Heart left ventricle (tissue), 16 donors: ENCODE measurements at regions not wholly inside any gene's neighbourhood (a gene's known extent, or its start where the extent isn't known, plus 50 kb on each side); places are given as distances from the start of the nearest gene placed in this dataset.

Experiments used
- ATAC-seq, 4 donors: fragments of 200-7000 bp; cut with Tn5 transposase; one replicate each; pipeline ENCODE4 v1.9.1; 2020 to 2022; ENCODE audit warnings: moderate library complexity in 4 of 4, mild to moderate bottlenecking in 3 of 4, moderate number of reproducible peaks in 1 of 4
- DNase-seq, 5 donors: peaks; one replicate each; pipeline ENCODE4 v3.0.0-alpha.2; 2020
- H3K27ac ChIP-seq, 12 donors: fragments of 200-600 bp; sonication (generic) in 4 of 12; one replicate each; pipeline versions ENCODE4 v1.5.0 to v1.8.0; 2016 to 2022; ENCODE audit warnings: mild to moderate bottlenecking in 2 of 12
- H3K27me3 ChIP-seq, 9 donors: fragments of 200-600 bp; sonication (generic) in 2 of 9; one replicate each; pipeline versions ENCODE4 v1.5.1 to v1.8.0; 2016 to 2022; ENCODE audit warnings: mild to moderate bottlenecking in 3 of 9
- H3K36me3 ChIP-seq, 9 donors: fragments of 200-600 bp; sonication (generic) in 2 of 9; one replicate each; pipeline versions ENCODE4 v1.5.0 to v1.8.0; 2018 to 2022; ENCODE audit warnings: mild to moderate bottlenecking in 2 of 9
- H3K4me1 ChIP-seq, 12 donors: fragments of 200-600 bp; sonication (generic) in 4 of 12; one replicate each; pipeline versions ENCODE4 v1.5.0 to v1.8.0; 2016 to 2022; ENCODE audit warnings: mild to moderate bottlenecking in 3 of 12
- H3K4me3 ChIP-seq, 12 donors: fragments of 200-600 bp; sonication (generic) in 4 of 12; one replicate each; pipeline versions ENCODE4 v1.5.0 to v1.8.0; 2017 to 2022; ENCODE audit warnings: mild to moderate bottlenecking in 9 of 12, moderate library complexity in 4 of 12
- H3K9me3 ChIP-seq, 12 donors: fragments of 200-600 bp; sonication (generic) in 4 of 12; one replicate each; pipeline versions ENCODE4 v1.5.0 to v1.8.0; 2016 to 2022; ENCODE audit warnings: mild to moderate bottlenecking in 1 of 12
- CTCF ChIP-seq, 12 donors: fragments of 200-600 bp; sonication (generic) in 4 of 12; IDR thresholded peaks; one replicate each; pipeline versions ENCODE4 v1.5.0 to v1.8.0; 2018 to 2022; ENCODE audit warnings: antibody characterized with exemption in 12 of 12, mild to moderate bottlenecking in 5 of 12
- POLR2A ChIP-seq, 2 donors: fragments of 450-650 bp; IDR thresholded peaks; one replicate each; pipeline ENCODE4 v1.6.1; 2017; ENCODE audit warnings: antibody characterized with exemption in 2 of 2, mild to moderate bottlenecking in 2 of 2, moderate library complexity in 2 of 2
- WGBS, 4 donors: extraction: QIAGEN DNeasy Blood & Tissue Kit in 2 of 4; methylation state at CpG; one replicate each; pipeline versions ENCODE4 v1.1.5 to v1.1.7; 2013 to 2018; 5-methylcytosine and 5-hydroxymethylcytosine counted together
- intact Hi-C, 10 donors: fragments of 100-400 bp; cut with DNase I; formaldehyde crosslinking; loops; one replicate each; pipeline versions ENCODE4 v1.11.1 to v1.14.2; 2022
- donor health status: ischemic (EF 13 %, LVEDD 7.1; RV severe dilation, severe dysfunction).
- donor health status: healthy with polysubstance abuse.
- donor health status: DM: no; HTN: yes; CAD: no.
- donor health status: DM: no; HTN: no; CAD: no.
- donor health status: ischemic (EF 25% LVEDD 6.9; RV normal size, moderate dysfunction).
- donor health status: ischemic (EF 25% LVEDD 5.7; RV mildly dilated, moderate dysfunction).
- donor health status: healthy.
- donor health status: DM: yes; HTN: yes; CAD: no.
- donor health status: ischemic (EF 35%, LVEDD 5.7; RV mildly dilated, moderate dysfunction).
- donor health status: nonischemic (EF 11% LVEDD 7.7; RV severe dilation, severe dysfunction).
- donor health status: DM: yes; HTN: yes; CAD: no.
- donor health status: PGD.
- donor health status: ischemic (EF 29% LVEDD 5.4; RV normal size, mild dysfunction).
- donor health status: nonischemic (EF 23%, LVEDD 6.1; RV moderate dilation, normal function).

DNA sequence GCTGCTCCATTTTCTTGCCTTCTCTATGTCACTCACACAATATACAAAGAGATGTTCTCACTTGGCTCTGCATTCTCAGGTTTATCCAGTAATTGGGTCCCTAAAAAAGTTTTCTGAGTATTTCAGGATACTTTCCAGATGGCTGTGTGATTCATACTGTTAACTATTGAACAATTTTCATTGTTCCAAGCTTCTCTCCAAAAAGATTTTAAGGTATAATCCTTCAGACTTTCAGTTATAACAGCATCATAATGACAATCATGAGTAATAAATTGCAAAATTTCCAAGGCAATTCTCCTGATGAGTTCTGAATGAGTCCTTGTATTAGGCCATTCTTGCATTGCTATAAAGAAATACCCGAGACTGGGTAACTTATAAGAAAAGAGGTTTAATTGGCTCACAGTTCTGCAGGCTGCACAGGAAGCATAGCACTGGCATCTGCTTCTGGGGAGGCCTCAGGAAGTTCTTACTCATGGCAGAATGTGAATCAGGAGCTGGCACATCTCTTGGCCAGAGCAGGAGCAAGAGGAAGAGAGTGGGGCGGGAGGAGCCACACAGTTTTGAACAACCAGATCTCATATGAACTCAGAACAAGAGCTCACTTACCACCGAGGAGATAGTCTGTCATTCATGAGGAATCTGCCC, 148.1 kb downstream of the SLC16A9 start:
- intact Hi-C loops = no loop called here
- DNase-seq = no peak
- Histone ChIP-seq H3K4me1 (peaks cover 0 to 5% (median 0%) of the 10 kb centered on the region in 12 donors), H3K36me3 (no peaks in the 10 kb centered on the region), H3K9me3 (no peaks in the 10 kb centered on the region), H3K27ac (no peak overlapping the region), H3K27me3 (no peaks in the 10 kb centered on the region), H3K4me3 (no peak overlapping the region)
- no peak for ATAC-seq
- 66 to 74% (median 70%) methylated on average over 3 of the region's 3 CpGs for WGBS, 4 donors
- TF ChIP-seq POLR2A (IDR thresholded peaks at IDR 0.05) (no peak), CTCF (IDR thresholded peaks at IDR 0.05) (no peak)

DNA sequence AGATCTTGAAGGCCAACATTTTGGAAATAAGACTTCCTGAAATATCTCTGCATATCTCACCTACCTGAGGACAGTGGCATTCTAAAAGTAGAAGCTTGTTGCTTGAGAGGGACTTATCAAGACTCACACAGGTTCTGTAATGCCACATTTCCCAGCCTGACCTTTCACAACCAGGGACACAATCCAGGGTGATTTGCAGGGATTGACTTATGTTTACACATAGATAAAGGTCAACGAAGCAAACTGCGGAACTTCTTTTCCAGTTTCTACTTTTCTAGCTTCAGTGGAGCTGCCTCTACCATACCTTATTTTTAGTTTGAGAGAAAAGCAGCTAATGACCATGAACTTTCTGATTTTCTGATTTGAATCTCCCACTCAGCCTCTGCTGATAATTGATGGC, 148.7 kb downstream of the SLC16A9 start:
- ATAC-seq = no peak
- WGBS, 4 donors = 55 to 70% (median 56%) methylated on average over 2 of the region's 2 CpGs
- TF ChIP-seq CTCF (IDR thresholded peaks at IDR 0.05) (no peak), POLR2A (IDR thresholded peaks at IDR 0.05) (no peak)
- Histone ChIP-seq H3K36me3 (no peaks in the 10 kb centered on the region), H3K9me3 (no peaks in the 10 kb centered on the region), H3K27ac (no peak overlapping the region), H3K4me1 (peaks cover 0 to 5% (median 0%) of the 10 kb centered on the region in 12 donors), H3K4me3 (no peak overlapping the region), H3K27me3 (no peaks in the 10 kb centered on the region)
- DNase-seq = no peak
- intact Hi-C loops = no loop called here

GRCh38 chr10:59560161-59560560, 149.5 kb downstream of the SLC16A9 start:
- Histone ChIP-seq H3K4me1 (peaks cover 0 to 5% (median 0%) of the 10 kb centered on the region in 12 donors), H3K4me3 (no peak overlapping the region), H3K9me3 (no peaks in the 10 kb centered on the region), H3K27me3 (no peaks in the 10 kb centered on the region), H3K36me3 (no peaks in the 10 kb centered on the region), H3K27ac (no peak overlapping the region)
- intact Hi-C loops = no loop called here
- WGBS, 4 donors = 36 to 49% (median 44%) methylated on average over 2 of the region's 2 CpGs
- no peak for DNase-seq
- no peak for ATAC-seq
- TF ChIP-seq CTCF (IDR thresholded peaks at IDR 0.05) = no peak
- TF ChIP-seq POLR2A (IDR thresholded peaks at IDR 0.05) = no peak

DNA sequence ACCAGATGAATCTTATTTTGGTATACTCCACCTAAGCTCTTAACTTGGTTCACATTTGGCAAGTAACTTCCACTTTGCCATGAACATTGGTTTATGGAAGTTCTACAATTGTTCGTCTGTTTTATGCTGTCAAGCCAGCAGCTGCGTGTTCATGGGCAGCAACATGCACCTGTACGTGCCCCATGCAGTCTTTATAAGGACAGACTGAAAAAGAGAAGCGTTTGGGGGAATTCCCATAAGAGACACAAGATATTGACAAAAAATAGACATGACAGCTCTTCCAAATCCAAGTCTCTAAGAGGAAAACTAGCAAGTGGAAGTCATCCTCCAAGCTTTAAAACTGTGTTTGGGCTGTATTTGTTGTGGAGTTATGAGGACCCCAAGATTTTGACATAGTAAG, 151.6 kb downstream of the SLC16A9 start:
- intact Hi-C loops = no loop called here
- Histone ChIP-seq H3K36me3 (no peaks in the 10 kb centered on the region), H3K27me3 (no peaks in the 10 kb centered on the region), H3K4me3 (no peak overlapping the region), H3K27ac (no peak overlapping the region), H3K4me1 (peaks cover 0 to 5% (median 0%) of the 10 kb centered on the region in 12 donors), H3K9me3 (no peaks in the 10 kb centered on the region)
- DNase-seq = no peak
- no peak for ATAC-seq
- TF ChIP-seq CTCF (IDR thresholded peaks at IDR 0.05) = no peak
- TF ChIP-seq POLR2A (IDR thresholded peaks at IDR 0.05) = no peak
- 78 to 86% (median 82%) methylated on average over 4 of the region's 4 CpGs for WGBS, 4 donors
